ENCODE measurements at regions not wholly inside any gene's neighbourhood (a gene's known extent, or its start where the extent isn't known, plus 50 kb on each side); places are given as distances from the start of the nearest gene placed in this dataset.

DNA sequence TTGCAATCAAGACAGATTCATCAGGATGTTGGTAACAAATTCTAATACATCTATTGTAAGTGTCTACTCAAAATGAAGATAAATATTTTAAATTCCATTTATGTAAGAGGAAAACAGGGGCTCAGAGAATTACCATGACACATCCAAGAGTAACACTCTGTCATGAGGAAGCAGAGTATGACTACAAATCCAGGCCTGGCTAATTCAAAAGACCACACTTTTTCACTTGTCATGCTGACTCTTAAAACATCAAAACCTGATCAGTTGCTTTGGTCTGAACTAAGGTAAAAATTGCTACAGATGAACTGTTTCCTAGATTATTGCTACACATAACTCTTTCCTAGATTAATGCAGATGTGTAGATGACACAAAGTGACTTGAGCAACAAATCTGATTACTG, 880.6 kb downstream of the TSN start:
- peaks cover 1% of the 10 kb centered on the region for H3K27me3 Mint-ChIP-seq (ENCODE audit: unreplicated experiment)
- H3K27ac Mint-ChIP-seq (ENCODE audit: unreplicated experiment): no peak overlapping the region
- H3K36me3 Mint-ChIP-seq (ENCODE audit: low read depth, unreplicated experiment): no peaks in the 10 kb centered on the region
- peaks cover 13% of the 10 kb centered on the region for H3K4me1 Mint-ChIP-seq (ENCODE audit: unreplicated experiment)
- TF ChIP-seq, protein P1, sequence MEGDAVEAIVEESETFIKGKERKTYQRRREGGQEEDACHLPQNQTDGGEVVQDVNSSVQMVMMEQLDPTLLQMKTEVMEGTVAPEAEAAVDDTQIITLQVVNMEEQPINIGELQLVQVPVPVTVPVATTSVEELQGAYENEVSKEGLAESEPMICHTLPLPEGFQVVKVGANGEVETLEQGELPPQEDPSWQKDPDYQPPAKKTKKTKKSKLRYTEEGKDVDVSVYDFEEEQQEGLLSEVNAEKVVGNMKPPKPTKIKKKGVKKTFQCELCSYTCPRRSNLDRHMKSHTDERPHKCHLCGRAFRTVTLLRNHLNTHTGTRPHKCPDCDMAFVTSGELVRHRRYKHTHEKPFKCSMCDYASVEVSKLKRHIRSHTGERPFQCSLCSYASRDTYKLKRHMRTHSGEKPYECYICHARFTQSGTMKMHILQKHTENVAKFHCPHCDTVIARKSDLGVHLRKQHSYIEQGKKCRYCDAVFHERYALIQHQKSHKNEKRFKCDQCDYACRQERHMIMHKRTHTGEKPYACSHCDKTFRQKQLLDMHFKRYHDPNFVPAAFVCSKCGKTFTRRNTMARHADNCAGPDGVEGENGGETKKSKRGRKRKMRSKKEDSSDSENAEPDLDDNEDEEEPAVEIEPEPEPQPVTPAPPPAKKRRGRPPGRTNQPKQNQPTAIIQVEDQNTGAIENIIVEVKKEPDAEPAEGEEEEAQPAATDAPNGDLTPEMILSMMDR (IDR thresholded peaks at IDR 0.05; ENCODE audit: unreplicated experiment): no peak
- DNase-seq (ENCODE audit: low spot score): no peak
- no peaks in the 10 kb centered on the region for H3K9me3 Mint-ChIP-seq (ENCODE audit: unreplicated experiment)
- H3K4me3 Mint-ChIP-seq (ENCODE audit: unreplicated experiment): no peak overlapping the region

DNA sequence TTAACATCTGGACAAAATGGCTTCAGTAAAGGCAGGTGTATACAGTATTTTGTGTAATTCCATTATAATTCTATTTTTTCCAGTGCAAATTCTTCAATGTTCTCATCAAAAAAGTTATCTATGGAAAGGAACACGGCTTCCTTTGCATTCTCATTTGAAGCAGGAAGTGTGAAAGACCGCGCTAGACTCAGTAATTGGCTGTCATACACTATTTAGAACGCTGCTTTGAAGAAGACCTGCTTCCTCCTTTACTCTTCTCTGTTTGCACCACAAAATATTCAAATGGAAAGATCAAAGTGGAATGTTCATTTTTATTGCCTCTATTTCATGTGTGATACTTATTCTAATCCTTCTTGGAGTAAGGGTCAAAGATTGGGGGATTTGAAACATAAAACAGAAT, 883.7 kb downstream of the TSN start:
- Mint-ChIP-seq H3K36me3 (ENCODE audit: low read depth, unreplicated experiment) (no peaks in the 10 kb centered on the region), H3K4me1 (ENCODE audit: unreplicated experiment) (peaks cover 8% of the 10 kb centered on the region), H3K27me3 (ENCODE audit: unreplicated experiment) (no peaks in the 10 kb centered on the region), H3K9me3 (ENCODE audit: unreplicated experiment) (no peaks in the 10 kb centered on the region), H3K4me3 (ENCODE audit: unreplicated experiment) (no peak overlapping the region), H3K27ac (ENCODE audit: unreplicated experiment) (no peak overlapping the region)
- TF ChIP-seq, protein P1 (IDR thresholded peaks at IDR 0.05; ENCODE audit: unreplicated experiment): no peak
- DNase-seq (ENCODE audit: low spot score): no peak

DNA sequence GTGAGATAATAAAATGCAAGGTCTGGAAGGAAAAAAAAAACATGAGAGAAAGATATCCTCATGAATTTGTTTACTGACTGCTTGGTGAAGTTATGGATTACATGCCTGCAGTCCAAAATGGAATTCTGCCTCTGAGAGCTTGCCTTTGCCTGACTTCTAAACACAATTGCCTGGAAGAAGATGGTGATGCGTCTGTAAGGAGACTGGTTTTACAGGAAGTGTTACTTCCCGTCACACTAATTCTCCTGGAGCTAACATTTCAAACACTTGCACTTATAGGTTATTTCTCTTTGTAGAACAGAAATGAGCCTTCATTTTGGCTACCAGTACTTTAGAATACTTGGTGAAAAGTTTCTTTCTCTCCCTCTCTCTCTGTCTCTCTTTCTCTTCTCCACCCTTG, 884.3 kb downstream of the TSN start:
- H3K4me1 Mint-ChIP-seq (ENCODE audit: unreplicated experiment): peaks cover 8% of the 10 kb centered on the region
- no peak overlapping the region for H3K27ac Mint-ChIP-seq (ENCODE audit: unreplicated experiment)
- H3K36me3 Mint-ChIP-seq (ENCODE audit: low read depth, unreplicated experiment): no peaks in the 10 kb centered on the region

DNA sequence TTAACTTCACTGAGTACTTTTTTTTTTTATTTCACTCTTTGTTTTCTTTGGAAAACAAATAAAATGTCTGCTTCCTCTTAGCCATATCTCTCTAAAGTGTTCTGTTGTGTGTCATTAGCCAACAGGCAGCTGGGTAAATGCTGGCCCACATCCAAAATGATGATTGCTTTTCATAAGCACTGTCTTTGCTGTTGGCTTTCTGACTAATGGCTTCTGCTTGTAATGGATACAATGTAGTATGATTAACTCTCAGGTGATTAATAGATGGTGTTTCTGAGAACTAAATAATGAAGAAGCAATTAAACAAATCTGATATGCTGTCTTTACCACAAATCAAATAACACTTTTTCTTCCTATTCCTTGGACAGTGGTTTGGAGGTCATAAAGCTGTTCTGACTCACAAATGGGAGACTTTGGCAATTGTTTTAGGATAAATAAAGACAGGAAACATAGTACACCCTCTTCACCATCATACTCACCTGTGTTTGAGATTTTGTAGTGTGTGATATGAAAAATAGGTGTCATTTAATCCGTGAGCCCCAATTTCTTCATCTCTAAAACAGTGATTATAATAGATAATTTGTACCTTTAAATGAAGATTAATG, 888.4 kb downstream of the TSN start:
- H3K4me1 Mint-ChIP-seq (ENCODE audit: unreplicated experiment): peaks cover 8% of the 10 kb centered on the region
- H3K9me3 Mint-ChIP-seq (ENCODE audit: unreplicated experiment): no peaks in the 10 kb centered on the region
- no peak overlapping the region for H3K4me3 Mint-ChIP-seq (ENCODE audit: unreplicated experiment)
- H3K36me3 Mint-ChIP-seq (ENCODE audit: low read depth, unreplicated experiment): no peaks in the 10 kb centered on the region
- H3K27me3 Mint-ChIP-seq (ENCODE audit: unreplicated experiment): no peaks in the 10 kb centered on the region
- TF ChIP-seq, protein P1 (IDR thresholded peaks at IDR 0.05; ENCODE audit: unreplicated experiment): no peak
- DNase-seq (ENCODE audit: low spot score): no peak
- H3K27ac Mint-ChIP-seq (ENCODE audit: unreplicated experiment): no peak overlapping the region

More for the DNA sequence above, 884.3 kb downstream of the TSN start:
- DNase-seq (ENCODE audit: low spot score): no peak
- Mint-ChIP-seq H3K9me3 (ENCODE audit: unreplicated experiment) (no peaks in the 10 kb centered on the region), H3K27me3 (ENCODE audit: unreplicated experiment) (no peaks in the 10 kb centered on the region), H3K4me3 (ENCODE audit: unreplicated experiment) (no peak overlapping the region)
- TF ChIP-seq, protein P1 (IDR thresholded peaks at IDR 0.05; ENCODE audit: unreplicated experiment): no peak

DNA sequence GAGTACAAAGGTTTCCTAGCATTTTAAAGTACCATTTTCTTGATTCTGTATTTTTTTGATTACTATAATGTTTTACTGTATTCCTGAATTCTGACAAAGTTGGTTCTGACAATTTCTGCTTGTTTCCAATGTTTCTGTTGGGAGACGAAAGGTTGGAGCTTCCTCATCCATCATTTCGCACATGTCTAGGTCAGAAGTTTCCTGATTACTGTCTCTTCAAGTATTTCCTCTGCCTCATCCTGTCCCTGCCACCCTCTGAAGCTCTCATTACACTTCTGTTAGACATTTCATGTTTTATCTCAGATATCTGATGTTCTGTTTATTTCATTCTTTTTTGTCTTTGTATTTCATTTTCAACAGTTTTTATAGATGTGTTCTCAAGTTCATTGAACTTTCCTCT, 895.8 kb downstream of the TSN start:
- Mint-ChIP-seq H3K4me1 (ENCODE audit: unreplicated experiment) (peaks cover 6% of the 10 kb centered on the region), H3K27me3 (ENCODE audit: unreplicated experiment) (no peaks in the 10 kb centered on the region), H3K4me3 (ENCODE audit: unreplicated experiment) (no peak overlapping the region), H3K27ac (ENCODE audit: unreplicated experiment) (no peak overlapping the region), H3K36me3 (ENCODE audit: low read depth, unreplicated experiment) (no peaks in the 10 kb centered on the region), H3K9me3 (ENCODE audit: unreplicated experiment) (no peaks in the 10 kb centered on the region)
- no peak for DNase-seq (ENCODE audit: low spot score)
- TF ChIP-seq, protein P1 (IDR thresholded peaks at IDR 0.05; ENCODE audit: unreplicated experiment): no peak

All from endothelial cell (in vitro differentiated cells).